Glomerular endothelial cell (primary cell): ENCODE measurements at regions not wholly inside any gene's neighbourhood (a gene's known extent, or its start where the extent isn't known, plus 50 kb on each side); places are given as distances from the start of the nearest gene placed in this dataset.

Experiments
- DNase-seq: peaks from one replicate; pipeline ENCODE4 v3.0.0-alpha.2; 2011; ENCODE audit warnings: low read depth, low spot score; ENCODE audit errors: extremely low read depth

DNA sequence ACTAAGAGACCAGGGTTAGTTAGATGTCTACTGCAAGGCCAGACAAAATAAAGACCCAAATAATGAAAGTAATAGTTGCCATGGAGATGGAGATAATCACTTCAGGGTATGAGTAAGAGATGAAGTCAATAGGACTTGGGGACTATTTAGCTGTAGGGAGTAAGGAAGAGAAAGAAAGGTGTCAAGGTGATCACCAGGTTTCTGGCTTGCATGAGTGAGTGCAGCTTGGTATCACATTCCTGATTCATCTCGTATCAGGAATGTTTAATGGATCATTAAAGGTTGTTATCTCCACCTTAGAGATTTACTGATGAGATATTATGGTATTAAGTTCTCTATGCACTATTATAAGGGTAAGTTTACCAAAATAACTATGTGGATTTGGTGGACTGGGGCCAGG, 357.4 kb upstream of the ATP11B start:
- no peak for DNase-seq

DNA sequence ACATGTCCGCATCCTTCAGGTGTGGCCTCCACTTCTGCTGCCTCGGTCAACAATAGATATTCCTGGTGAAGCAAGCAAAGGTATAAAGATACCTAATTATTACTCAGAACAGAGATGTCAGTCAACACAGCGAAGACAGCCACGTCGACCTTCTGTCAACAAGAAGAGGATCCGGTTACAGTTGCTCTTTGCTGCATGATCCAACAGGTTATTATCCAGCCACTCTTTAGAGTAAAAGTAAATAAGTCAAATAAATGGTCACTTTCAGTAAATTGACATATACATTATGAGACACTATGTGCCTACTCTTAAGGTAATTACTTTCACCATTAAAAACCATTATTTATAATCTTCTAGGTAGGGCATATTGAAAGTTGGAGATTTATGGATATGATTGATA, 356.8 kb upstream of the ATP11B start:
- DNase-seq = no peak

DNA sequence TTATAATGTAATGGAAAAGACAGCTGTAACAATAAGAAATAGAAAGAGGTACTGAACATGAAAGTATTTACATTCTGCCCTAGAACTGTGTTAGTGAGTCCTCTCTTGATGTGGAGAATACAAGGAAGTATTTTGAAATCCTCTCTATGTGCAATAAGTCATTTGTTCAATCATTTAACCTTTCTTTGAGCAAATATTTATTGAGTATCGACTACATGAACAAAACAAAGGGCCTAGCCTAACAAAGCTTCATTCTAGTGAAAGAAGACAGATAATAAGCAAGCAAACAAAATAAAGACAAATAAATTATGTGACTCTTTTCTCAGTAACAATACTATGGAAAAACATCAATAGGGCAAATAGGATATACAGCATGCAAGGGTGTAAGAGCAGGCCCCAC, 354.9 kb upstream of the ATP11B start:
- DNase-seq = no peak

DNA sequence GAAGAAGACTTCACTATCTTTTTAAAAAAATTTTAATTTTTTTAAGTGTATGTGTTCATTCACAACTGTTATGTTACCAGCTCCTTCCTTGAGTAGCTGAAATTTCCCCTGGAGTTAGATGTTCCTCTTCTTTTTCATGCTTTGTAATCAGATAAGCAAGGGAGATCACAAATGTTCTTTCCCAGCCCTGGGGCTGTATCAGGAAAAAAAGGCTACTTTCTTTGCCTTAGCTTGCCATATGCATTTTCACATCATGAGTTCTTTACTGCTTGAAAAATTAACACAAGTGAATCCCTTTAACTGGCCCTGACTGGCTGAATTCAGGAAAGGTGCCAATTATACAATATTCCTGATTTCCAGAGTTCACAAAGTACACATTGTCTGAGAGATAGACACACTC, 353.2 kb upstream of the ATP11B start:
- no peak for DNase-seq

DNA sequence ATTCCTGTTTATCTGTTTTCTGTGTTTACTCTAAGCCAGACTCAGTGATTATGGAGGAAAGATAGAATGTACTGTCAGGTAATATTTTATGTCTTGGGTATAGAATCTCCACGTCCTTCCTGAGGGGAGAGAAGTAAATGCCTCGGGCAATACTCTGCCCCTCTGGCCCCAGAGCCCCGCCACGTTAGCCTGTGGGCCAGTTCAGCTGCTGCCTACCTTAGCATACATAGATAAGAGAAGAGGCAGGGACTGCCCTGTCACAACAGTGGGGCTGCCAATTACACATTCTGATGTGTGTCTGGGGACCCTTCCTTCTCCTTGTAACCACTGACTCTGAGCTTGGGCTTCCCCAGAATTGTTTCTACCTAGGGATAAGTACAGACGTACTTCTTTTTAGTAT, 347.7 kb upstream of the ATP11B start:
- DNase-seq = no peak

DNA sequence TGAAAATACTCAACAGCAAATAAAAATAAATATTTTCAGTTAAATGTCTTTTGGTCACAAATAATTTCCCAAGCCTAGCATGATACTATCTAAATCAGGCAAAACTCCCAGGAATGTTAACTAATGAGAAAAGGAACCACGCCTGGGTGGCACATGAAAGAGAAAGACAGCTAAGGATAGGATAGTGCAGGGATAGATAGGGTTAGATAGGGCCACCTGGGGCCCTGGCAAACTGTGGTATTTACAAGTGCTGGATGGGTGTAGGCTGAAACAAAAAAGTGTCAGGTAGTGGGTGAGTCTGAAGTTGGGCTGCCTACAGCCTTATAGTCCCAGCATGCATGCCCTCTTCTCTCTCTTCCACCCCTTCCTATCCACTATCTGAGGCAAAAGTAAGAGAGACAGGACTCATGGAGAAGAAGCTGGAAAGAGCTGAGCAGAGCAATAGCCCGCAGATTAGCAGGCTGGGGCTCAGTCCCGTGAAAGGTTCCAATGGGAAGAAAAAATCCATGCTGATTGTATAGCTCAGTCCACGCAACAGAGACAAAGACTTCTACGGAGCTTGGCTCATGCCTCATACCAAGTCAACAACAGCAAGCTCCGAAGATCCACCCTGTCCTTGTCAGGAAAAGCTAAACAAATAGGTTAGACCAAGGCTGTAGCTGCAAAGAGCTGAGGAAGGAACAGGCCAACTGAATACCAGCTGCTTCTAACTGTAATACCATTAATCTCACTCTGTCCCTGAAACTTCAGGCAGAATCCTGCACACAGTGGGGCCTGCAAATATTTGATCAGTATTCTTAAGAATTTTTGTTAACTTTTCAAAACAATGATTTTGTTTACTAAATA, 342.1 kb upstream of the ATP11B start:
- no peak for DNase-seq

DNA sequence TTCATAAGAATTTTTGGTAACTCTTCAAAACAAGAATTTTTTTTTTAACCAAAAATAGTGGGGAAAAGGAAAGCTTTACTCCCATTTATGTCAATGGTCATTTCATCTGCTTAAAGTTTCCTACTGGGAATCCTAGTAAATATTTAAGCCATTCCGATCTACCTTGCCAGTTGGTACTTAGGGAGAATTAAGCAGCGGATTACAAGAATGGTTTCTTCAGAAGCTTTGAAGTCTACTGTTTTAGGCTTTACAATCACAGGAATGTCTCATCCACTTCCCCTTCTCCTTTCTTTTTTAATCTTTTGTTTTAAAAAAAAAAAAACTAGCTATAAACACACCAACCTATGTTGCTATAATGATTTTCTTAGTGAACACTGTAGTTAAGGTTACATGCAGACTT, 341.4 kb upstream of the ATP11B start:
- DNase-seq = no peak

DNA sequence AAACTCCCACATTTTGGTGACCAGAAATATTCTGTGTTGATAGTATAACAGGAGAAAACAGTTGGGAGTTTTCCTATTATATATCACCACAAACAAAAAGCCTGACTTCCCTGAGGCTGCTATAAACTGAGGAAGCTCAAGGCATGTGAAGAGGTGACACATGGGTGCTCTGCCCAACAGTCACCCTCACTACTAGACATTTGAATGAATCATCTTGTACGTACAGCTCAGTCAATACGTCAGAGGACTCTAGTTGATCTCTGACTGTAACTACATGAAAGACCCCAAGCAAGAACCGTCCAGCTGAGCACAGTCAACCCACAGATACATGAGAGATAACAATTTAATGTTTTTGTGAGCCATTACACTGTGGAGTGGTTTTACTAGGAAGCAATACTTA, 338.3 kb upstream of the ATP11B start:
- no peak for DNase-seq

DNA sequence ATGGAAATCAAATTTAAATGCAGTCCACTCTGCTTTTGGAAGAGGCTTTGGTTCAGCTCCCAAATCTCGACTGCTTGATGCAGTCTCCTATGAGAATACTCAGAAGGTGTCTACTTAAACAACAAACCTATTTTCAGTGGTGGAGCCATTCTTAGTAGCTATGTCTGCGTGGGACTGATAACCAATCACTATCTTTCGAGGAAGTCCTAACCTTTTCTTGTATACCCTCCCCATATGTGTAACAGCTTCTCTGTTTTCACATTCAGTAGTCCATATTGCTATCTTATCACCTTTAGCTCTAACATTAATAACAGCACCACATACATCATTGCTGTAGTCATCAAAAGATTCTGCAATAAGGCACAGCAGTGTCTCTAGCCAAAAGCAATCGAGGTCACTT, 333.0 kb upstream of the ATP11B start:
- no peak for DNase-seq

DNA sequence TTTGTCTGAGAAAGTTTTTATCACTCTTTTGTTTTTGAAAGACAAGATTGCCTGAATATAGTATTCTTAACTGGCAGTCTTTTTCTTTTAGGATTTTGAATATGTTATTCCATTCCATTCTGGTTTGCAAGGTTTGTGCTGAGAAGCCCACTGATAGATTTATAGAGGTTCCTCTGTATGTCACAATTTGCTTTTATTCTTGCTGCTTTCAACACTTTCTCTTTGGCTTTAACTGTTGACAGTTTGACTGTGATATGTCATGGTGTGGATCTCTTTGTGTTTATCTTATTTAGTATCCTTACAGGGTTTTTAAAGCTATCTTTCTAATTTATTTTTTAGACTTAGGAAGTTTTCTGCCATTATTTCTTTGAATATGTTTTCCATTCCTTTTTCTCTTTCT, 331.2 kb upstream of the ATP11B start:
- DNase-seq = no peak

DNA sequence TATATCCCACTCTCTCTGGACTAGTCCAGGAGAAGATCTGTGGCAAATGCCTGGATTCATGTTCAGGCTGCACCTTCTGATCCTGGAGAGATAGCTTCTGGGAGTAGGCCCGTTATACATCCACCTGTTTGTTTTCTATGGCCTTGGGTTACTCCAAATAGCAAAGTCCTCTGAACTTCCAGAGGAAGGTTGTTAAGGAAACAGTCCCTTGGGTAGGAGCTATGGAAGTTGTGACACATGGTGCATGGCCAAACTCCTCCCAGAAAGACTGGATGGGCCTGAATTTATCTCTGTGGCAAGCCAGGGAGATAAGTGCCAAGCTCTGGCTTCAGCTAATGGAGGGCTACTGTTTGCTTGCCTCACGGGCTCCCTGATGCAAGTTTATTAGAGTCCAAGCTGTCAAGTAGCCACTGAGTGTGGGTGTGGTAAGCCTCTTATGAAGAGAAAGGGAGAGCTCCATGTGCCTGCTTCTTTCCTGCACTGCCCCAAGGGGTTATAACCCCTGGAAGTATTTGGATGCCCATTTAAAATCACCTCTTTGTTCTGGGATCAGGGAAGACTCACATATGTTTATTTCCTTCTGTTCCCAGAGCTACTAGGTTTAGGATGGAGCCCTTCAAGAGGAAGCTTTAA, 328.7 kb upstream of the ATP11B start:
- no peak for DNase-seq

DNA sequence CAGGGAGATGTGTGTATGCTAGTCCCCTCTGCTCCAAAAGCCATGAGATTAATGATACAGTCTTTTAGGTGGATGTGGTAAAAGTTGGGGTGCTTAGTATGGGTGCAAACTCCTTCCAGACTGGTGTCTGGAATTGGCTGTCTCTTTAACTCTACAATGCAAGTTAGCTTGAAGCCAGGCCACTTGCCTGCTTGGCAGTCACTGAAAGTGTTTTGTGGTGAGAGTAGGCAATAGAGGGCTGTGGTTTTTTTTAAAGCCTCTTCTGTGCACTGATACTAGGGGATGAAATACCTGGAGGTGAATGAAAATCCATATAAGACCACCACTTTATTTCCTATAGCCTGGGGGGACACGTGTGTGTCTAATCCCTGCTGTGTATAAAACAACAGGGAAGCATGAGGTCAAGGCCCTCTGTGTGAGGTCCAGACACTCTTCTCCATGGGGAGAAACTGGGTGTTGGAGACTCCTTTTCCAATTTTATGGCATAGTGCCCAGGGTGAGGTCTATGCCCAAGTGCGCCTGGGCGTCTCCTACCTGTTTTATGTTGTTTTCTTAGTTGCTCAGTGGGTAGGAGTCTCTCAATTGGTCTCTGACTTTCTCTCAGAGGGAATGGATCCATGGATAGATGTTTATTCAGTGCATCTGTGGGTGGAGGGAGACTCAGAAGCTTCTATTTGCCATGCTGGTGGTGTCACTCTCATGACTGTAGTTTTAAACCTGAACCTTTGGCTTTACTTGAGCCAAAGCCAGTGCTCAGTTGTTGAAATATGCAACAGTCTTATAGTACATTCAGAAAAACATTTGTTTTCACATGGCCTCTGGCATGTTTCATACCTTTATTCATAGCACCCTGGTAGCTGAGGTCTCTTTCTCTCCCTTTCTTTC, 327.8 kb upstream of the ATP11B start:
- DNase-seq = no peak

DNA sequence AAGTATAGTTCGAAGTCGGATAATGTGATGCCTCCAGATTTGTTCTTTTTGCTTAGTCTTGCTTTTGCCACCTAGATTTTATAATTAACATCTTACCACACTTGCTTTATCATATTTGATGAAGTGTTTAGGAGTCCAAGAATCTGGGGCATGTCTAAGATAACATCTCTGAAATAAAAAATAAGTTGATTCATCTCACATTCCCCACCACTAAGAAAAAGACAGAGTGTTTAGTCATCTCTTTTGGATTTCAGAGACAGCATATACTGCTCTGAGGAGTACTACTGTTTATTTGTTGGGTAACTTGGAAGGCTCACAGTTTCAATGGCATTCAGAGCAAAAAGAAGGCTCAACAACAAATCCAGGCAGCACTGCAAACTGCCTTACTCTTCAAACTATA, 324.2 kb upstream of the ATP11B start:
- no peak for DNase-seq

DNA sequence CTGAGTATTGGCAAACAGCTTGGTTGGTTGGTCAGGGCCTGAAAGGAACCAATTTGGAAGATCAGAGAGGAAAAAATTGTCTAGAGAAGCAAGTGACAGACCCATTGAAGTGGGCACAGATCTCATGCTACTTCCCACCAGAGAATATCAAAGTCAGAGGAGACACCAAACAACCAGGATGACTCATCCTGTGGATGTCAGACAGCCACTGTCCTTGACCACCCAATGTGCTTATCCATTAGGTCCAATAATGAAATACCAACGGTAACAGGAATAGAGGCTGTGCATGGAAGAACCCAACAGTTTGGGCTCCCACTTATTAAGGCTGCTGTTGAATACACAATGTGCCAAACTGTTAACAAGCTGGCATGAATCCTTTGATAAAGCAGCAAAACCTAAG, 323.1 kb upstream of the ATP11B start:
- no peak for DNase-seq

DNA sequence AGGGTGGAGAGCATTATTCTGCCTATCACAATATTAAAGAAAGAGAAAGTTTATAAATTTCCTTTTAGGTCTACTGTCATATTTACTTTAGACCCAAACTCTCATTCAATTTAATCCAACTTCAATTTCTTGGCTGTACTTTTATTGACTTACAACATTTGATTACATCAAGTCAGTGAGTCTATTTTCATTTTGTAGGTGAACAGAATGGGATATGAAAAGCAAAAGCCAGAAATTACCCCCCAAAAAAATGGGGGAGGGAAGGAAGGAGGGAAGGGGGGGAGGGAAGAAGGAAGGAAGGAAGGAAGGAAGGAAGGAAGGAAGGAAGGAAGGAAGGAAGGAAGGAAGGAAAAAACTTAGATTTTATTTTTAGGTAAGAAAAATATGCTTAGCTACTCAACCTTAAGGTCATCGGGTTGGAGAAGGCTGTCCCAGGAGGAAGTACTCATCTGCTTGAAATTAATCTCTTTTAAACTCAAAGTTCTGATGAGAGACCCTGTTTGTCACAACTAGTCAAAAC, 320.1 kb upstream of the ATP11B start:
- no peak for DNase-seq

DNA sequence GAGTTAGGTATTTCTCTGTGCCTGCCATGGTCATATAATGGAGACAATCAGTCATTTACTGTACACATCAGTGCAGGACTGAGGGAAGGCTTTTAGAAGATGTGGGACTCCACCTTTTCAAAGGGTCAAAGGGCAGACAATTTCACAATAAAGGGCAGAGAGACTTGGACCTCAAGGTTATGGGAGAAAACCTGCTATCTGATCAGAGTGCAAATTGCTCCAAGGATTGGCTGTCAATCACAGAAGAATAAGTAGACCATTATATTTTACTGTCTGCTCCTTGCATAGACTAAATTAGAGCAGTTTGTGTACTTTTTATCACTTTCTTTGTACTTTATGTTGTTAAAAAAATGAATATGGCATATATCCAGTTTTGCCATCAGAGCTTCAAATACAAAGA, 314.9 kb upstream of the ATP11B start:
- no peak for DNase-seq

DNA sequence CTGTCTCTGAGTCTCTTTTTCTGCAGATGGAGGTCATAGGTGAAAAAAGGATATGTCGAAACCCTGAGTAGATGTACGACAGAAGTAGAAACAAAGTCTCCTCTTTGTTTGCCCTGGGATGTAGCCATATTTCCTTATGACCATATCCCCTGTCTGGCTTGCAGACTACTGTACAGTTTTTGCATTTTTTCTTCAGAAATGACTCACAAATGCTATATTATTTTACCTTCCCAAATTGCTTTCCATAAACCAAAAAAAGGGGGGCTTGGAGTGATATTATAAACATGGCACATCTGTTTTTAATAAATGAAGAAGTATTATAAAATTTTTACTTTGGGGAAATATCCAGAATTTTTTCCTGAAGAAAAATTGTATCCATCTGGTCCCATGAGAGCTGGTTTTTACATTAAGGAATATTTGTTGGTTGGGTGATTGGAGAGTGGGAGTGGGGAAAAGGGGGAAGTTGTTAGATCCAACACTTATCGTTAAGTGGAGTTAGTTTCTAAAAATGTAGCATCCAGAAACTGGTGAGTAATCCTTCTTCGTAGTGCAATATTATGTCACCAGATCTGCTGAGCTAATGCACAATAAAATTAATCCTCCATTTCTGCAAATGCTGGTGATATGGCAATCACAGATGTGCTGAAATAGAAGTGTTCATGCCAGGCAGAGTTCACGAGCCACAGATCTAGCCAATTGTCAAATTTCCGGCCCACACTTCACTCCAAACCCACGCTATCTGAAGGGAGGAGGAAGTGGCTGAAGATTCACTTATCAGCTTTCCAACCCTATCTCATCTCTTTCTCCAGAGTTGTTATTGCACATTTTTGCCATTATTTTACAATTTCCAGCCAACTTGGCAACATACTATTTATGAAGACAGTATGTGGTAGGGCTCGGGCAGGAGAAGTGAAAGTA, 313.6 kb upstream of the ATP11B start:
- DNase-seq = no peak

DNA sequence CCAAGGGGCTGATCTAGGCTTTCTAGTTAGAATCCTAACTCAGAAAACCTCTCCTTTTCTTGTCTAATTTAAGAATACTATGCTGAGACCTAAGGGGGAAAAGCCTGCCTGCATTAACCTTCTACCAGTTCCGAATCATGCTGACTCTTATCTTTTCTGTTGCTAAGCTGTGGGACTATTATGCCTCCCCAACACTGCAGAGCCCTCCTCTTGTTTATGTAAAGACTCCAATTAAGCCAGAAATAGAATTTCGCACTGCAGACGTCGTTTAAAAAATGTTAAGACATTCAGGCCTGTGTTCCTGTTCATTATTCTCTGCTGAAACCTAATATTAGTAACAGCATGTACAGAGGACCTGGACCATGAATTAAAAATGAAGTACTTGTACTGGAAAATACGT, 310.6 kb upstream of the ATP11B start:
- DNase-seq = no peak

DNA sequence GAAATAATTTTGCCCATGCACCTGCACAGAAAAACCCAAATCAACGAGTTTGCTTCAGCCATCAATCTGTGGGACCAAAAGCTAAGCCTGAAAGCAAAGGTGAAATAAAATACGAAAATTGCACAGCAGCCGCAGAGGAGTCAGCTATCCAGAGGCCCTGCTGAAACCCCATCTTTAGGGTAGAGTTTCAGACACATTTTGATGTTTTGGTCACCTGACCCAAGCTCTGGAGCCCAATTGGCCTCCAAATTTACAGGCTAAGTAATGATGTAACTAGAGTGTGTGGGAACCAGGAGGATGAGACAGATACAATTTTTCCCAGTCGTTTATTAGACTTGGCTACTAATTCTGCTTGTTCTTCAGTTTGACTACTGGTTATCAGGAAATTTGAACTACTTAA, 308.6 kb upstream of the ATP11B start:
- no peak for DNase-seq

DNA sequence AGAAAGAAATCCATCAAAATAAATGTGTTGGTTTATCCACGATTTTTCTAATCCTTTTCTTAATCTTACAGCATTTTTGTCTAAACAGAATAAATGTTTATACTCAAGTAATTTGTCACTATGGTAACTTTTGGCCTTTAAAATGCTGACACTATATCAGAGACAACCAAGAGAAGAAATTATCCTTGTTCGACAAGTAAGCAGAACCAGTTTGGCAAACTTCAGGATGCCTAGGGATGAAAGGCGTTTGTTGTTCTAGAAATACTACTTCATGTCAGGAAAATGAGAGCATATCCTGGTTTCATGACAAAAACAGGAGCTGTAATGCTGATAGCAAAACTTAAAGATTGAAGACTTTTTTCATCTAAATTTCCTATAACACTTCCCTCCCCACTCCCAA, 308.0 kb upstream of the ATP11B start:
- no peak for DNase-seq
